ENCODE measurements at regions not wholly inside any gene's neighbourhood (a gene's known extent, or its start where the extent isn't known, plus 50 kb on each side); places are given as distances from the start of the nearest gene placed in this dataset.

DNA sequence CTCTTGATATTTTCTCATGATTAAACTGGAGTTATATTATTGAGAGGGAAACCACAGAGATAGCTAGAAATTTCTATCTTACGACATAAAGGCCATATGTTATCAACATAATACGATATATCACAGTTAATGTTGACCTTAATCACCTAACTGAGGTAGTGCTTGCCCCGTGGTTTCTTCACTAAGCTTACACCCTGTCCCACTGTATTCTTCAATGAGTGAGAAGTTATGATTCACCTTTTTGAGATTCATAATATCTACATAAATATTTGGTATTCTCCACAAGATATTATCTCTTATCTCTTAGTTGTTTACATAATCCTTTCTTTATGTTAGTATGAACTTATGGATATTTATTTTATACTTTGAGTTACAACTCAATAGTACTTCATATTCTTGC lies 1714.1 kb downstream of the BRINP3 start:
- TF ChIP-seq, protein P1, sequence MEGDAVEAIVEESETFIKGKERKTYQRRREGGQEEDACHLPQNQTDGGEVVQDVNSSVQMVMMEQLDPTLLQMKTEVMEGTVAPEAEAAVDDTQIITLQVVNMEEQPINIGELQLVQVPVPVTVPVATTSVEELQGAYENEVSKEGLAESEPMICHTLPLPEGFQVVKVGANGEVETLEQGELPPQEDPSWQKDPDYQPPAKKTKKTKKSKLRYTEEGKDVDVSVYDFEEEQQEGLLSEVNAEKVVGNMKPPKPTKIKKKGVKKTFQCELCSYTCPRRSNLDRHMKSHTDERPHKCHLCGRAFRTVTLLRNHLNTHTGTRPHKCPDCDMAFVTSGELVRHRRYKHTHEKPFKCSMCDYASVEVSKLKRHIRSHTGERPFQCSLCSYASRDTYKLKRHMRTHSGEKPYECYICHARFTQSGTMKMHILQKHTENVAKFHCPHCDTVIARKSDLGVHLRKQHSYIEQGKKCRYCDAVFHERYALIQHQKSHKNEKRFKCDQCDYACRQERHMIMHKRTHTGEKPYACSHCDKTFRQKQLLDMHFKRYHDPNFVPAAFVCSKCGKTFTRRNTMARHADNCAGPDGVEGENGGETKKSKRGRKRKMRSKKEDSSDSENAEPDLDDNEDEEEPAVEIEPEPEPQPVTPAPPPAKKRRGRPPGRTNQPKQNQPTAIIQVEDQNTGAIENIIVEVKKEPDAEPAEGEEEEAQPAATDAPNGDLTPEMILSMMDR (IDR thresholded peaks at IDR 0.05; ENCODE audit: low read length): no peak
- no peak for TF ChIP-seq EZH2phosphoT487 (IDR thresholded peaks at IDR 0.05; ENCODE audit: low read length)

Data from MM.1S (cell line).